ENCODE measurements at regions not wholly inside any gene's neighbourhood (a gene's known extent, or its start where the extent isn't known, plus 50 kb on each side); places are given as distances from the start of the nearest gene placed in this dataset.

GRCh38 chr15:98315971-98316370 is 332.4 kb upstream of the IGF1R start:
- H3K27ac ChIP-seq (ENCODE audit: low read length) = no peak overlapping the region
- no peak overlapping the region for H3K4me3 ChIP-seq (ENCODE audit: low read length)
- H3K9me3 ChIP-seq (ENCODE audit: insufficient read depth, low read depth, low read length) = peaks cover 5% of the 10 kb centered on the region; the same call in 1 of the 2 replicates
- no peaks in the 10 kb centered on the region for H3K4me1 ChIP-seq (ENCODE audit: insufficient read depth, low read length)
- H3K27me3 ChIP-seq (ENCODE audit: insufficient read depth, low read length) = no peaks in the 10 kb centered on the region
- no peak overlapping the region for H3K9ac ChIP-seq (ENCODE audit: low read depth, low read length)
- H3K36me3 ChIP-seq (ENCODE audit: insufficient read depth, low read depth, low read length) = no peaks in the 10 kb centered on the region

- Histone ChIP-seq H3K27ac (ENCODE audit: low read length) (no peak overlapping the region), H3K9ac (ENCODE audit: low read depth, low read length) (no peak overlapping the region)
These were observed 326.4 kb upstream of the IGF1R start for GRCh38 chr15:98321896-98322295.

GRCh38 chr15:98322581-98322980 is 325.8 kb upstream of the IGF1R start:
- H3K9ac ChIP-seq (ENCODE audit: low read depth, low read length) = no peak overlapping the region

More at GRCh38 chr15:98321896-98322295, 326.4 kb upstream of the IGF1R start:
- Histone ChIP-seq H3K4me3 (ENCODE audit: low read length) (no peak overlapping the region), H3K9me3 (ENCODE audit: insufficient read depth, low read depth, low read length) (peaks cover 24% of the 10 kb centered on the region), H3K27me3 (ENCODE audit: insufficient read depth, low read length) (no peaks in the 10 kb centered on the region), H3K36me3 (ENCODE audit: insufficient read depth, low read depth, low read length) (no peaks in the 10 kb centered on the region), H3K4me1 (ENCODE audit: insufficient read depth, low read length) (no peaks in the 10 kb centered on the region)

GRCh38 chr15:98324341-98324970 is 323.9 kb upstream of the IGF1R start:
- H3K27me3 ChIP-seq (ENCODE audit: insufficient read depth, low read length) = no peaks in the 10 kb centered on the region
- no peak overlapping the region for H3K9ac ChIP-seq (ENCODE audit: low read depth, low read length)
- H3K4me3 ChIP-seq (ENCODE audit: low read length) = no peak overlapping the region
- peaks cover 19% of the 10 kb centered on the region for H3K9me3 ChIP-seq (ENCODE audit: insufficient read depth, low read depth, low read length)
- H3K4me1 ChIP-seq (ENCODE audit: insufficient read depth, low read length) = no peaks in the 10 kb centered on the region
- H3K36me3 ChIP-seq (ENCODE audit: insufficient read depth, low read depth, low read length) = no peaks in the 10 kb centered on the region
- no peak overlapping the region for H3K27ac ChIP-seq (ENCODE audit: low read length)

More at GRCh38 chr15:98322581-98322980, 325.8 kb upstream of the IGF1R start:
- Histone ChIP-seq H3K27me3 (ENCODE audit: insufficient read depth, low read length) (no peaks in the 10 kb centered on the region), H3K27ac (ENCODE audit: low read length) (no peak overlapping the region), H3K4me1 (ENCODE audit: insufficient read depth, low read length) (no peaks in the 10 kb centered on the region), H3K4me3 (ENCODE audit: low read length) (no peak overlapping the region), H3K9me3 (ENCODE audit: insufficient read depth, low read depth, low read length) (peaks cover 24% of the 10 kb centered on the region), H3K36me3 (ENCODE audit: insufficient read depth, low read depth, low read length) (no peaks in the 10 kb centered on the region)

GRCh38 chr15:98326804-98327203 is 321.5 kb upstream of the IGF1R start:
- Histone ChIP-seq H3K36me3 (ENCODE audit: insufficient read depth, low read depth, low read length) (no peaks in the 10 kb centered on the region), H3K9ac (ENCODE audit: low read depth, low read length) (no peak overlapping the region), H3K27me3 (ENCODE audit: insufficient read depth, low read length) (no peaks in the 10 kb centered on the region), H3K4me3 (ENCODE audit: low read length) (no peak overlapping the region), H3K27ac (ENCODE audit: low read length) (no peak overlapping the region), H3K4me1 (ENCODE audit: insufficient read depth, low read length) (peaks cover 3% of the 10 kb centered on the region; the same call in 1 of the 2 replicates), H3K9me3 (ENCODE audit: insufficient read depth, low read depth, low read length) (peaks cover 19% of the 10 kb centered on the region)

GRCh38 chr15:98330258-98330657 is 318.1 kb upstream of the IGF1R start:
- Histone ChIP-seq H3K9me3 (ENCODE audit: insufficient read depth, low read depth, low read length) (peaks cover 7% of the 10 kb centered on the region), H3K4me1 (ENCODE audit: insufficient read depth, low read length) (peaks cover 3% of the 10 kb centered on the region; the same call in 1 of the 2 replicates), H3K4me3 (ENCODE audit: low read length) (no peak overlapping the region), H3K36me3 (ENCODE audit: insufficient read depth, low read depth, low read length) (no peaks in the 10 kb centered on the region), H3K27me3 (ENCODE audit: insufficient read depth, low read length) (no peaks in the 10 kb centered on the region), H3K27ac (ENCODE audit: low read length) (no peak overlapping the region), H3K9ac (ENCODE audit: low read depth, low read length) (no peak overlapping the region)

- Histone ChIP-seq H3K27me3 (ENCODE audit: insufficient read depth, low read length) (no peaks in the 10 kb centered on the region), H3K36me3 (ENCODE audit: insufficient read depth, low read depth, low read length) (no peaks in the 10 kb centered on the region), H3K4me3 (ENCODE audit: low read length) (no peak overlapping the region), H3K4me1 (ENCODE audit: insufficient read depth, low read length) (peaks cover 3% of the 10 kb centered on the region; the same call in 1 of the 2 replicates), H3K27ac (ENCODE audit: low read length) (no peak overlapping the region), H3K9ac (ENCODE audit: low read depth, low read length) (no peak overlapping the region), H3K9me3 (ENCODE audit: insufficient read depth, low read depth, low read length) (peaks cover under 1% of the 10 kb centered on the region; the same call in 1 of the 2 replicates)
These were observed 317.5 kb upstream of the IGF1R start for GRCh38 chr15:98330692-98331435.

- Histone ChIP-seq H3K4me1 (ENCODE audit: insufficient read depth, low read length) (peaks cover 3% of the 10 kb centered on the region; the same call in 1 of the 2 replicates), H3K9me3 (ENCODE audit: insufficient read depth, low read depth, low read length) (no peaks in the 10 kb centered on the region), H3K9ac (ENCODE audit: low read depth, low read length) (no peak overlapping the region), H3K4me3 (ENCODE audit: low read length) (no peak overlapping the region), H3K27me3 (ENCODE audit: insufficient read depth, low read length) (no peaks in the 10 kb centered on the region), H3K27ac (ENCODE audit: low read length) (no peak overlapping the region), H3K36me3 (ENCODE audit: insufficient read depth, low read depth, low read length) (no peaks in the 10 kb centered on the region)
These were observed 316.7 kb upstream of the IGF1R start for GRCh38 chr15:98331676-98332075.

- H3K9me3 ChIP-seq (ENCODE audit: insufficient read depth, low read depth, low read length) = no peaks in the 10 kb centered on the region
- no peaks in the 10 kb centered on the region for H3K36me3 ChIP-seq (ENCODE audit: insufficient read depth, low read depth, low read length)
- no peak overlapping the region for H3K9ac ChIP-seq (ENCODE audit: low read depth, low read length)
- no peak overlapping the region for H3K4me3 ChIP-seq (ENCODE audit: low read length)
- peaks cover 3% of the 10 kb centered on the region; the same call in 1 of the 2 replicates for H3K4me1 ChIP-seq (ENCODE audit: insufficient read depth, low read length)
- no peaks in the 10 kb centered on the region for H3K27me3 ChIP-seq (ENCODE audit: insufficient read depth, low read length)
- H3K27ac ChIP-seq (ENCODE audit: low read length) = no peak overlapping the region
These were observed 315.1 kb upstream of the IGF1R start for GRCh38 chr15:98333251-98333650.

GRCh38 chr15:98342911-98343310 is 305.4 kb upstream of the IGF1R start:
- Histone ChIP-seq H3K9me3 (ENCODE audit: insufficient read depth, low read depth, low read length) (no peaks in the 10 kb centered on the region), H3K27ac (ENCODE audit: low read length) (no peak overlapping the region), H3K4me1 (ENCODE audit: insufficient read depth, low read length) (no peaks in the 10 kb centered on the region), H3K36me3 (ENCODE audit: insufficient read depth, low read depth, low read length) (no peaks in the 10 kb centered on the region), H3K4me3 (ENCODE audit: low read length) (no peak overlapping the region), H3K27me3 (ENCODE audit: insufficient read depth, low read length) (no peaks in the 10 kb centered on the region), H3K9ac (ENCODE audit: low read depth, low read length) (no peak overlapping the region)

GRCh38 chr15:98344591-98344990 is 303.7 kb upstream of the IGF1R start:
- no peak overlapping the region for H3K9ac ChIP-seq (ENCODE audit: low read depth, low read length)
- no peaks in the 10 kb centered on the region for H3K27me3 ChIP-seq (ENCODE audit: insufficient read depth, low read length)
- no peaks in the 10 kb centered on the region; the same call in 1 of the 2 replicates for H3K4me1 ChIP-seq (ENCODE audit: insufficient read depth, low read length)
- no peak overlapping the region for H3K4me3 ChIP-seq (ENCODE audit: low read length)
- no peaks in the 10 kb centered on the region for H3K9me3 ChIP-seq (ENCODE audit: insufficient read depth, low read depth, low read length)
- no peaks in the 10 kb centered on the region for H3K36me3 ChIP-seq (ENCODE audit: insufficient read depth, low read depth, low read length)
- no peak overlapping the region for H3K27ac ChIP-seq (ENCODE audit: low read length)

- no peak overlapping the region for H3K4me3 ChIP-seq (ENCODE audit: low read length)
- no peak overlapping the region for H3K9ac ChIP-seq (ENCODE audit: low read depth, low read length)
- H3K27me3 ChIP-seq (ENCODE audit: insufficient read depth, low read length) = no peaks in the 10 kb centered on the region
- H3K9me3 ChIP-seq (ENCODE audit: insufficient read depth, low read depth, low read length) = no peaks in the 10 kb centered on the region
- no peaks in the 10 kb centered on the region; the same call in 1 of the 2 replicates for H3K4me1 ChIP-seq (ENCODE audit: insufficient read depth, low read length)
- H3K36me3 ChIP-seq (ENCODE audit: insufficient read depth, low read depth, low read length) = no peaks in the 10 kb centered on the region
- no peak overlapping the region for H3K27ac ChIP-seq (ENCODE audit: low read length)
These were observed 301.3 kb upstream of the IGF1R start for GRCh38 chr15:98347001-98347400.
